HFF-Myc (cell line): ENCODE measurements at regions not wholly inside any gene's neighbourhood (a gene's known extent, or its start where the extent isn't known, plus 50 kb on each side); places are given as distances from the start of the nearest gene placed in this dataset.

Source experiments
- DNase-seq: peaks from one replicate; pipeline ENCODE4 v3.0.0-alpha.2; 2011; ENCODE audit warnings: low read depth; ENCODE audit errors: extremely low read depth
- H3K4me3 ChIP-seq: replicated peaks from 2 replicates; pipeline ENCODE4 v1.5.1; 2011; ENCODE audit warnings: low read depth, mild to moderate bottlenecking, control low read depth, low read length
- CTCF ChIP-seq: IDR thresholded peaks from 2 replicates; pipeline ENCODE4 v1.5.1; 2012; ENCODE audit warnings: mild to moderate bottlenecking, low read depth, low read length, control low read depth; ENCODE audit errors: missing control alignments

DNA sequence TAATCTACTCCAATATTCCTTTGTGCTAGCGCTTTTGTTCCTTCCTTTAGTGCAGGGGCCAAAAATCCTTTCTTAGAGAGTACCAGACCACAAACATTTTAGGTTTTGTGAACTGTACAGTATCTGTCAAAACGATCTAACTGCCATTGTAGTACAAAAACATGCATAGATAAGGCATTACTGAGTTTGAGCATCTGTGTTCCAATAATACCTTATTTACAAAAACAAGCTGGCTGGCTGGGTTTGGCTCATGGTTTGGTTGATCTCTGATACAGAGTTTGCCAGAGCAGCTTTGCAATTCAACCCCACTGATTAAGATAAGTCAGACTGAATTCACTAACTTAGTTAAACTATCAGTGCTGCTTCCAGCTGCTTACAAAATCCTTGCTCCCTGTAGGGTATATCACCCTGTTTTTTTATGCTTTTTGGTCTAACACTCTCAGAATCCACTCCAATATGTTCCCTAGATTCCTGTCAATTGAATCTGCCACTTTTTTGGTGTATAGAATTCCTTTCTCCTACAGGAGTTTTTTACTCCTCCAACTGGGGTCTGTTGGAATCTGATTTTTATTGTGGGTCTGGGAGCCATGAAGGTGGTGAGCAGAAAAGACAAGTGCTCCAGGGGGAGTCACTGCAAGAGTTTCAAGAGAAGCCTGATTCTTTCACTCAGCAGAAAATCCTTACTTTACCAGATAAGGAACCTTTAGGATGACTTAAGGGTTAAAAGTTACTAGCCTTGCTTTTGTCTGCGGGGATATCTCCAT lies 1399.4 kb downstream of the EFNB2 start:
- no peak for DNase-seq
- TF ChIP-seq CTCF = no peak
- no peak overlapping the region for H3K4me3 ChIP-seq

DNA sequence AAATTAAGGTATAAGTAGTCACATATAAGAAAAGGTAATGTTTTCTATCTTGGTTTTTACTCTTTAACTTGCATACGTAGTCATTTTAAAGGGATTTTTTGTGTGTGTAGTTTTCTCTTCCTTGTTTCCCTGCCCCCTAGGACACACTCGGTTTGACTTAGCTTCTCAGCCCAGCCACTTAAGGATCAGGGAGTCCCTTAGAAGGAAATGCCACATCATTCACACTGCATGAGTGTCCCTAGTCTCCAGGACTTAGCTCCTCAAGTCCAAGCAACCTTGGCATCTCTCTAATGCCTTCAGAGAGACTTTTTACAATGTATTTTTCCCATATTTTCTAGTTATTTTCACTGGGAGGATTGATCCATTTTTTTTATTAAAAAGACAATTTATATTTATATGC lies 1407.7 kb downstream of the EFNB2 start:
- no peak for DNase-seq
- no peak overlapping the region for H3K4me3 ChIP-seq
- TF ChIP-seq CTCF = no peak

DNA sequence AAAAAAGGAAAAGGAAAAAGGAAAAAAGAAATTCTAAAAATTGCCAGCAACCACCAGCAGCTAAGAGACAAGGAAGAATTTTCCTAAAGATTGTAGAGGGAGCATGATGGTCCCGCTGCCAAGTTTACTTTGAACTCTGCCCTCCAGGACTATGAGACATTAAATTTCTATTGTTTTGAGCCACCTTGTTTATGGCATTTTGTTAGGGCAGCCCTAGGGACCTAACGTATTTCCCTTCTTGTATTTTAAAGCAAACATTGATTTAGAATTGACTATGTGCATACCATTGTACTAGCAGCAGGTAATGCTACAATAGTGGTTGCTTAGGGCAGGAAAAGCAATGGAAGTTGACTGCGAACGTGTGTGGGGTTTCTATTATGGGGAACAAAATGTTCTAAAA lies 1414.2 kb downstream of the EFNB2 start:
- no peak for TF ChIP-seq CTCF
- H3K4me3 ChIP-seq = no peak overlapping the region
- DNase-seq = no peak

DNA sequence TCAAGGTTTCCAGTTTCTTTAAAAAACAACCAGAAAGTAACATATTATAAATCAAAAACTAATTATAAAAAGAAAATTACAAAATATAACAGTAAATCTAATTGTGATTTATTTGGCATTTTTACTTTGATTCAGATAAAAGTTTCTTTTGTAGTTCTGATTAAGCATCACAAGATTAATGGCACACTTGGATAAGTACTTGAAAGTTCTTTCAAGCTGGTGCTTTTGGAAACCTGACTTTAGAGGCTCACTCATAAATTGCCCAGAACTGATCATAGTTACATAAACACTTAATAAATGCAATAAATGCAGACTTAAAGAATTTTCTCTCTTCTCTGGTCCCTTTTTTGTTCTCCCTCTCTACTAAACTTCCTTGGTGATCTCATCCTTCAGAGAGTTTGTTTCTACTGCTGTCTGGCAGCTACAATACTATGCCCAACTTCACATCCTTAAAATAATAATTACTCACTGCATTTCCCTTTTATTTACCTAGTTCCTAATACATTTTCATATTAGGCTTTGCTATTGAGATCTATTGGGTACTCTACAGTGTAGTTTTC lies 1417.0 kb downstream of the EFNB2 start:
- TF ChIP-seq CTCF = no peak
- no peak for DNase-seq
- no peak overlapping the region for H3K4me3 ChIP-seq

GRCh38 chr13:105116966-105117365 lies 1418.5 kb downstream of the EFNB2 start:
- DNase-seq = no peak
- no peak for TF ChIP-seq CTCF
- no peak overlapping the region for H3K4me3 ChIP-seq

GRCh38 chr13:105112561-105112960 lies 1422.9 kb downstream of the EFNB2 start:
- H3K4me3 ChIP-seq = no peak overlapping the region
- no peak for TF ChIP-seq CTCF
- DNase-seq = no peak
